ENCODE measurements at regions not wholly inside any gene's neighbourhood (a gene's known extent, or its start where the extent isn't known, plus 50 kb on each side); places are given as distances from the start of the nearest gene placed in this dataset.

DNA sequence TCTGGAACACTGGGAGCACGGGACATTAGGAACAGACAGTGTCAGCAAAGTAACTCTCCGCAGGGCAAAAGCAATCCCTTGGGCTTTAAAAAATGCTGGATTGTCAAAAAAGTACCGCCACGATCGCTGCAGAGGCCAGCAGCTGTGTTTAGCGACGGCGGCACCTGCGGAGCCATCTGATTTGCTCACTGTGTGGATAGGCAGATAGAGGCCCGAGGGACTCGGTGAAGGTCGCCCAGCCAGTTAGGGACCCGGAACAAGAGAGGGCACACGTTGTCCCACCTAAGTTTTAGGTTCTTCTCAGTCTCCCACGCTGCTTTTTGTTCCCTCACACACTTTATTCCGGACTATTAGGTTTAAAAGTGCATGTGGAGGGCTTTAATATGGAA is 238.3 kb downstream of the TEX29 start:
- DNase-seq (ENCODE audit: low read depth): no peak

DNA sequence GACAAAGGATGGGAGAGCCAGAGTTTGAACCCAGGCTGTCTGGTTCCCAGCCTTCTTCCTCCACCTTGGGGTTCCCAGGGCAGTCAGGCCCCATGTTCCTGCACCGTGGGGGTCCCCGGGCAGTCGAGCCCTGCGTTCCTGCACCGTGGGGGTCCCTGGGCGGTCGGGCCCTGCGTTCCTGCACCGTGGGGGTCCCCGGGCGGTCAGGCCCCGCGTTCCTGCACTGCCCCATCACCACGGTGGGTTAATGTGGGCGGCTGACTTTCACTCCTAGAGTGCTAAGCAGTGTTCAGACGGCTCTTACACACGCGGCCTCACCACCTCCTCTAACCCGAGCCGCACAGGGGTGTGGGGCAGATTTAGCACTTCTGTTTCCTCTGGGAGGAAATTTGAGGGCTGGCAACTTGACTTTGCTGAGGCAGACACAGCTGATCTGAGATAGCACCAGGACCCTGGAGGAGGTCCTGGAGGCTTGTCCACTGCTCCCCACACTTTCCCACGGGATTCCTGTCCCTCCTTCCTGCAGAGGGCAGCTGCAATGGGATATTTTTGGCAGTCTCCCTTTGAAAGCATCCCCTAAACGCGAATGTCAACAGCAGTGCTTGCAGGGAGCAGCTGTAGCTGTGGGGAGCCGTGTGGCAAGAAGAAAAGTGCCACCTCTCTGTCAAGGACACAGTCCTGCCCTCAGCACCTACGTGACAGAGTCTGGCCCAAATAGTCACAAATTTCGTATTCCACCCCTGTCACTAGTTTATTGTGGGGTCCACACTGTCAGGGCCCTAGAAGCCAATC is 239.4 kb downstream of the TEX29 start:
- DNase-seq (ENCODE audit: low read depth): no peak

DNA sequence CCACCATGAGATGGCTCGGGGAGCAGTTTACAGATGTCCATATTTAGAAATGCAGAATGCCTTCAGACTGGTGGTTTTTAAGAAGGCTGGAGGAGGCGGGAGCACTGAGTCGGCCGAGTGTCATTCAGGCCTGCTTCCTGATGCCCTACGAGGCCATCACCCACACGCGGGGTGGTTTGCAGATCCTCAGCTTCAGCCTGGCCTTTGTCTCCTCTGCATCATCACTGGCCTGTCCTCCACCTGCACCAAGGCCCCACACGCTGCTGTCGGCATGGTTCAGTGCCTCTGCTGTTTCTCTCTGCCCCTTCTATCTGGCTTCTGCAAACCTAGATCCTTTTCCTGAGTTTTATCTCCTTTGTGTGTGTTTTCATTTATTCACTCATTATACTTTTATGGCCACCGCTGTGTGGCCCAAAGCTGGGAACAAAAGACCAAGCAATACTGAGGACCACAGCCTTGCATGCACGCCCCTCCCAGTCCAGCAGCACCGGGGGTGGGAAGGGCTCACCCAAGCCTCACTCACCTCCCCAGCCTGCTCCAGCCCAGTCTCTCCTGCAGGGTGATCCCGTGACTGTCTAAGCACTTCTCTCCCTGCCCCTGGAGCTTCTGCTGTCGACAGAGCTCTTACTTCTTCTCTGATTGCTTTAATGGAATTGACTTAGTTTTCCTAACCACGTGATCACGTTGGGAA is 240.8 kb downstream of the TEX29 start:
- no peak for DNase-seq (ENCODE audit: low read depth)

DNA sequence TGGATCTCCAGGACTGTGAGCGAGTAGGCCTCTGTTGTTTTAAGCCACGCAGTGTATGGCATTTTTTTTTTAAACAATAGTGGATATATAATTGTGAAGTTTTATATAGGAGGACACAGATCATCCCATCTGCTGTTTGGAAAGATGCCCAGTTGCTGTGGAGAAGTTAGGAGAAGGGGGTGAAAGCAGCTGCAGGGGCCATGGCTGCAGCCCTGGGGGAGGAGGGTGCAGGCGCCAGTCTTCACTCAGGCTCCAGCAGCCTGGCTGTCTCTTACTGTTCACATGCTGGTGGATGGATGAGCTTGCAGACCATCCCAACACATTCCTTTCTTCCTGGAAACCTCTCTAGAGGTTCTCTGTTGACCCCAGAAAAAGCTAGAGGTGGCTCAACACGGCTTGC is 242.3 kb downstream of the TEX29 start:
- no peak for DNase-seq (ENCODE audit: low read depth)

DNA sequence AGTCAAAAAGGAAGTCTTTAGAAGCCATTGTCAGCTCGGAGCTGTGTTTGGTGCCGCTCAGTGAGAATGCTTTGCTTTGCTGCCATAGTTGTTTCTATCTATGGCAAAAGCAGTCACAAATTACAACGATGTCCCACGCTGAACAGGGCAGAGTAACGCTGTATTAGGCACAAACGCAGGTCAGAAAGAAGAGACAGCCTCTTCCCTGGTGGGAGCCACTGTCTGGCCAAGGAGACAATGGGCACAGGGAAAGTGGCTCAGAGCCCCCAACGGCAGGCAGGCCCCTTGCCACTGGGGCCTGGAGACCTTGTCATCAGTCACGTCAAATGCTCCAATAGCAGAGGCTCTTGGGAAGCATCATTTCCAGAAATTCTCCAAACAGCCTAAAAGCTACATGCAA is 244.2 kb downstream of the TEX29 start:
- DNase-seq (ENCODE audit: low read depth): no peak

DNA sequence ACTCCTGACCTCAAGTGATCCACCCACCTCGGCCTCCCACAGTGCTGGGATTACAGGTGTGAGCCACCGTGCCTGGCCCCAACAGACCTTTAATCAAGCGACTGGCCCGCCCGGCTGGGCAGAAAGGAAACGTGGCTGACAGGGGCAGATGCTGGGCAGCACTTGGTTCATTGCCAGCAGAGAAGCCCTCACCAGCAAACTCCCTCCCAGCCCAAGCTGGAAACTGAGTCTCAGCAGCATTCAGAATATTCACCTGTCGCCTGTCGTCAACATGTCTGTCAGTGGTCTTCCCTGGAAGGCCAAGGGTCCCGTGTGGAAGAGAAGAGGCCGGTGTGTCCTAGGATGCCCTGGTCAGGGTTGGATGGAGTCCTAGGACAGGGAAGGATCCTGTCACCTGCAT is 245.0 kb downstream of the TEX29 start:
- no peak for DNase-seq (ENCODE audit: low read depth)

DNA sequence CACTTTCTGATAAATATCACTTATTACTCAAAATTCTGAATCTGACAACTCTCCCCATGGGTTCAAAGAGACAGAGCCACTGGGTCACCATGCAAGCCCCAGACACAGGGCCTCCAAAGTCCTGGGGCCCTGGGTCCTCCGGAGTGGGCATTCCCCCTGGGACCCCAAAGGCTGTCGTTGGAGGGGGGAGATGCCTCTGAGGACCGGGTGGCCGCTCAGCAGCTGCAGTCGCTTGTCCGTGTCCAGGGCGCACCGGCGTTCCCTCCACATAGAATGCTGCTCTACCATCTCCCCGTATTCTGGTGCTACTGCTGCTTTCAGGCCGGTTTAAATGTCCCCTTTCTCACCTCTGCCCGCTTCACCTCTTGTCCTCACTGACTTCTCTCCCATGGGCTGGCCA is 246.1 kb downstream of the TEX29 start:
- DNase-seq (ENCODE audit: low read depth): no peak

DNA sequence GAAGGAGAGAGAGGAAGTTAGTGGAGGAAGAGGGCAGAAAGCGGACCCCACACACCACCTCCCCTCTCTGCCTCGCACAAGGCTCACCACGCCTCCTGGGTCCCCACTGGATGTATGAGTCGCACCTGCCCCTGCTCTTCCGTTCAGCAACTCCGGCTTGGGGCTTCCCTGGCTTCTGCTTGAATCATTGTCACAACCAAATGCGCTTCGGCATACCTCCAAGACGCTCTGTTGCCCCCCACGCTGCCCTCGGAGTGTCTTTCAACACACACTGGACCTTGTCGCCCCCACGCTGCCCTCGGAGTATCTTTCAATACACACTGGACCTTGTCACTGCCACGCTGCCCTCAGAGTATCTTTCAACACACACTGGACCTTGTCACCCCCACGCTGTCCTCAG is 247.2 kb downstream of the TEX29 start:
- no peak for DNase-seq (ENCODE audit: low read depth)

DNA sequence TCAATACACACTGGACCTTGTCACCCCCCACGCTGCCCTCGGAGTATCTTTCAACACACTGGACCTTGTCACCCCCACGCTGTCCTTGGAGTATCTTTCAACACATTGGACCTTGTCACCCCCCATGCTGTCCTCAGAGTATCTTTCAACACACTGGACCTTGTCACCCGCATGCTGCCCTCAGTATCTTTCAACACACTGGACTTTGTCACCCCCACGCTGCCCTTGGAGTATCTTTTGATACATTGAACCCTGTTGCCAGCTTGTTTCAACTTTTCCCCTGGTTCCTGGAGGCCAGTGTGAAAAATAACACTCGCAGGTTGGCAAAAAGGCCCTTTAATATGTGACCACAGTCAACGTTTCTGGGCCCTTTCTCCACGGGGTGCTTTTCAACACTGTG is 247.8 kb downstream of the TEX29 start:
- no peak for DNase-seq (ENCODE audit: low read depth)

DNA sequence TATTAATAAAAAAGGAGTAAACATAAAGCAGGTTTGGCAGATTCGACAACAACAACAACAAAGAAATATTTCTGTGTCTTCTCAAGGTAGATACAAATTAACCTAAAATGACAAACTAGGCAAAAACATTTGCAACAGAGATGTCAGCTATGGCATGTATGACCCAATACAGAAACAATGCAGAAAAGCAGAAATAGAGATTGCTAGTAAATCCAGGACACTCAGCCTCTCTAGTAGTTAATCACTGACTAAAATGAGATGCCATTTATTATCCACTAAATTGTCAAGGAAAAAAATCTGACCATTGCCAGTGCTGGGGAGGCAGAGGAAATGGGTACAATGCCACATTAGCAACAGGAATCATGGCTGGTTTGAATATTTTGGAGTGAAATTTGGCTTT is 250.5 kb downstream of the TEX29 start:
- no peak for DNase-seq (ENCODE audit: low read depth)

DNA sequence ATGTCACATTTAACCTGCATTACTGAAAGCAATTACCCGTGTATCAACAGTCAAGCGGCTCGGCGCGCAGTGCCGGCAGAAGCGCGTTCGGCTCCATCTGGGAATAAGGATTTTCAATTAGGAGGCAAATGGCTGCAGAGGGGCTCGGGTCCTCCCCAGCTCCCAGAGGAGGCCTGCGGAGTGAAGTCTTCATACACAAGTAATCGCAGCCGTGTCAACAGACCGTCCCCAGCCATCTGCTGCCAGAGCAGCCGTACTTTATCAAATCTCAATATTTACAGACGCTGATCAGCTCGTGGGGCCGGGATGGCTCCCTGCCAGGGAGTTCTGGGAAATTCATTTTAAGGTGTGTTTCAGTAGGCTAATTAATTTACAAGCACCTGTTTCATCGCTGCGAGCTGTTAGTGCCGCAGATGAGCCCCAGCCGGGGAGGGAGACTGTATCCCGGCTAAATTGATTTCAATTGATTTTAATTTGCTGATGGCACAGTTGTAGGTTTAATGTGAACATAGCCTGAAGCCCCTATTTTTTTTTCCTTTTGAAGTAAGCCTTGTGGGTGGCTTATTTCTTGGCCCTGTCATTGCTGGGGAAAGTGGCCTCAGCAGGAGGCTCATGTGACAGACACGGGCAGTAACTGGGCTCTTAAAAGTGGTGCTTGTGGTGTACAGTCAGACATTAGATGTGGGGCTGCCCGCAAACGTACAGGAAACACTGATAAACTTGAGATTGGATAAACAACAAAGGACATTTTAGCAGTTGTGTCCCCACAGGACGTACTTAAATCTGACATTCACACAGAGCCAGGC is 252.7 kb downstream of the TEX29 start:
- DNase-seq (ENCODE audit: low read depth): no peak

DNA sequence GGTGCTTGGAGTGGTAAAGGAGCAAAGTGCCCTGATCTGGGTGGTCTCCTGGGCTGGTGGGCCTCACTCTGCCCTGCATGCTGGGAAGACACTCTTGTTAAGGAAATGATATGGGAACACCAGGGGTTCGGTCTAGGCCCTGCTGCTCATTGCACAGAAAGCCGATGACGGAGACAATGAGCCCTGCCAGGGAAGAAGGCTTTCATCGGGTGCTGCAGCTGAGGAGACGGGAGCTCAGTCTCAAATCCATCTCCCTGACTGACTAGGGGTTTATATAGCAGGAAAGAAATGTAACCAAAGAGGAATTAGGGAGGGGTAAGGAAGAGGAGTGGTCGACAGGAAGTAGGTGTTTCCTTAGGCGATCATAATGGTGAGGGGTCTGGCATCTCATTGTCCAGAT is 253.4 kb downstream of the TEX29 start:
- no peak for DNase-seq (ENCODE audit: low read depth)

DNA sequence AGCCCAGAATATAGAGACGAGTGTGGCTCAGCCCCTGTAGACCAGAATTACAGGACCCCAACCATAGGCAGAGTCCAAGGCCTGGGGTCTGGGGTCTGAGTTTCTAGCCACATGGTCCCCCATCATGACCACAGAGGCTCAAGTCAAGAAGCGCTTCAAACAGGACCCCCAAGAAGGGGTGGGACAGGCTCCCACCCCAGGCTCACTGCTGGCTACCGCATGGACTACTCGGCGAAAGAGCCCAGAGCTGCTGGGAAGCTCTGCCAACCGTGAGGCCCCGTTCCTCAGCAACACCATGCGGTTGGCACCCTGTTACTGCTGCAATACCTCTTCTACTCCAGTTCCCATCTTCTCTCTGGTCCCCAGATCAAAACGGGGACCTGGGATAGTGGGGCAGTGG is 254.8 kb downstream of the TEX29 start:
- no peak for DNase-seq (ENCODE audit: low read depth)

DNA sequence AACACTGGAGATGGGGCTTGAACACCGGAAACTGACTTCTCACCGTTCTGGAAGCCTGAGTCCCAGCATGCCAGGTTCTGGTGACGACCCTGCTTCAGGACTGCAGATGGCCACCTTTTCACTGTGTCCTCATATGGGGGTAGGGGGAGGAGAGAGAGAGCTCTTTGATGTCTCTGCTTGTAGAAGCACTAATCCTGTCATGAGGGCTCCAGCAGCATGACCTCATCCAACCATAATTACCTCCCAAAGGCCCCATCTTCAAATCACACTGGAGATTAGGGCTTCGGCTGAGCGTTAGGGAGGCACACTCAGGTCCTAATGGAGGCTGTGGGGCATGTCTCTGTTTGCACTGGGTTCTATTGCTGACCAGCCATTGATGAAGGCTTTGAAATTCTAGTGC is 255.3 kb downstream of the TEX29 start:
- DNase-seq (ENCODE audit: low read depth): no peak

DNA sequence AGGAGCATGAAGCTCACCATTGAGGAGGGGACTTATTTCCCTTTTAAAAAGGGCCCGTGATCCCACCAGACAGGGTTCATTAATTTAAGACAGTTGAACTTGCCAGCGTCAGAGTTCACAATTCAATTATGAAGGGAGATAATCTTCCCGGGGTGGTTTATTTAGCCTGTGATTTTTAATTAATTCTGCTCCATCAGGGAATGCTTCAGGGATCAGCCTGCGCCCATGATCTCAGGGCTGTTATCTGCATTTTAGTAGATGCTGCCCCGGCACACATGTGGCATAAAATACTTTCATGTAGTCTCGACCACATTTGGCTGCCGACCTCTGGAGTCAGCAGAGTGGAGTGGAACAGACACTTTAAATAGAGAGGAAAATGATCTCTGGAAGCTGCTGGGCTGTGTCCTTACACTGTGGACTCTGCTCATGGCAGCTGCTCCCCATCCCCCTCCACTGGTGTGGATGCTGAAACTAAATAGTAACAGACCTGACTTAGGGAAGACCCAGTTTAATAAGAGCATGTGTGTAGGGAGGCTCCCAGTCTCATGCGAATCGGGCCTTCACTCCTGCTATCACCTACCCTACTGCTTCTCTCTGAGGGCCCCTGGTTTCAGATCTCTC is 256.9 kb downstream of the TEX29 start:
- no peak for DNase-seq (ENCODE audit: low read depth)

DNA sequence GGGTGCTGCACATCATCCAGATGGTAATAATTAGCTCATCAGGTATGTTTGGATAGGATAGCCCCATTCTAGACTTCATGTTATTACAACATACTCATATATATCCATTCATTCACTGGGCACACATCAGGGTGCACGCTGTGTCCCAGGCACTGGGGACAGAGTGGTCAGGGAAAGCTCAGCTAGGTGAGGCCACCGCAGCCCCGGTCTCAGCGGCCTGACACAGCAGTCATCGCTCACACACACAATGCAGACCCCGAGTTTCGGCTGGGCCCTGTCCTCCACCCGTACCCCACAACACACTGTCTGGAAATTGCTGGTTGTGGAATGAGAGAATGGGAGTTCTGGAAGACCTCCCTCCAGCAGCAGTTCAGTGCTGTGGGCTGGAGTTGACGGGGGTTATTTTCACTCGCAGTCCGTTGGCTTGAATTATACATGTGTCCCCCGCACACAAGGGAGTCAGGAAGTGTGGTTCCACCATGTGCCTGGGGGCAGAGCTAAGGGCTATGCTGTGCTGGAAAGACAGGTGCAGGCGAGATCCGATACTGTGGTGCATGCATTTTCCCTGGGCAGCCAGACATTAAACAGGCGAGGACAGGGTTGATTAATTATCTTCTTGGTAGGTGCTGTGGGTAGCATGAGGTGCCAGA is 257.6 kb downstream of the TEX29 start:
- no peak for DNase-seq (ENCODE audit: low read depth)

DNA sequence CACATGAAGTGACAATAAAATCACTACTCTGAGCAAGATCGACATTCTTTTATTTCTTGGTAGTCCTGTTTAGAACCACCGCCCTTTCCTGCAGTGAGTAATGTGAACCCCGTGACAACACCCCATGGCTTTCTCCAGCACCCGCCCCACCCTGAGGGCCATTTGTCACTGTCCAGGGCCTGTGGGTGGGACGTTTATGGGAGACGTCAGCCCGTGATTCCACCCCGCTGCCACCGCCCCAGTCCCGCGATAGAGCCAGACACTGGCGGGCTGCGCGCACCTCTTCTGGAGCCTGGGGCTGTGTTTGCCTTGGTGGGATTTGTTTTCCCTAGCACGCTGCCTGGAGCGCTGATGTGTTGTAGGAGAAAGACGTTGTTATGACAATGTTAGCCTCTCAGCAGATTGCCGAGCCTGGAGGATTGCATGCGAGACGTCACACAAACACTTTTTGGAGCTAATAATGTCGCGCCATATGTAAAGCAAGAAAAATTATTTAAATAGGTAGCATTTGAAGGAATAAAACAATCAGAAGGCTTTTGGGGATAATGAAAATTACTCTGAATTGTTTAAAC is 263.7 kb downstream of the TEX29 start:
- no peak for DNase-seq (ENCODE audit: low read depth)

DNA sequence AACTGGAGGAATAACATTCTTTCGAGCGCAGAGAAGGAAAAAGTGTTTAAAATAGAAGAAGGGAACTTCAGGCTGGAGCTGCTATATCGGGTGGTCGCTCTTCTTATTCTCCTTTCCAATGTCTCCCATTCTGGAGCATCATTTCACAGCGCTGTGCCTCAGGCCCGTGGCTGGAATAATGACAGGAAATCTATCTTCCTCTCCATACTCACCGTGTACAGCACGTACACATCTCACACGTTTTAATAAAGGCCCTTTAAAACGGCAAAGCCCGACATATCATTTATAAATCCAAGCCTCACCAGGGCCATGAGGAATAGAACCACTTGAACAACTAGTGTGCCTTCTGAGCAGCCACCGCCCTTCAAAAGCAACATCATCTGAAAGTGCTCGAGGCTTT is 264.4 kb downstream of the TEX29 start:
- DNase-seq (ENCODE audit: low read depth): no peak

DNA sequence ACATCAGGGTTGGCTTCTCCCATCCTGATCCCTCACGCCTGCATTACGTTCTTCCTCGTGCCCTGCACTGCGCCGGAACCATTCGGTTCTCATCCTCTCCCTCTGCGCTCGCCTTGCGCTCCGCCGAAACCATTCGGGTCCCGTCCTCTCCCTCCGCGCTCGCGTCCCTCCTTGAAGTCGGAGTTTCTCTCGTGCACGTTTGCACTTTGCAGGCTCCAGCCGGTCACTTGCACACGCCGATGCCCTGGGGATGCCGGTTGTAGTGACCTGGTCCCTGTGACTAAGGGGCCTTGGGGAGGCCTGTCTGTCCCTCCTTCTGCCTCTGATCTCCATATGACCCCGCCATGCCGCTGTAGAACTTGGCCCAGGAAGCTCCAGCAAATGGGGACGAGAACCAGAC is 265.8 kb downstream of the TEX29 start:
- DNase-seq (ENCODE audit: low read depth): no peak

DNA sequence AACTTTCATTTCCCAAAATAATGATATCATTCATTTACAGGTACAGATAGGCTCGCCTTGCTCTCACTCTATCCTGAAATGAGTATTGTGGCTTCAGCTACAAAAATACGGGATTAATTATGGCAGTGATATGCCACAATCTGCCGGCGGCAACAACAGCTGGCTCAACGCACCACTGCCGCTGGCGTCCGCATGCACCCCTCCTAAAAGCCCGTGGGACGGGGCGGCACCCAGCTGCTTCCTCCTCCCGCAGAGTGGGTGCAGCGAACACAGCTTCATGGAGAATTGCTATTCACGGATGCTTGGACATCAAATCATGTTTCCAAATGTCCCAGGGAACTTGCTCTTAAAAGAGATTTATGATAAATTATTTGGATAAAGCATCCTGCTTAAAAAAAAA is 266.8 kb downstream of the TEX29 start:
- no peak for DNase-seq (ENCODE audit: low read depth)

DNA sequence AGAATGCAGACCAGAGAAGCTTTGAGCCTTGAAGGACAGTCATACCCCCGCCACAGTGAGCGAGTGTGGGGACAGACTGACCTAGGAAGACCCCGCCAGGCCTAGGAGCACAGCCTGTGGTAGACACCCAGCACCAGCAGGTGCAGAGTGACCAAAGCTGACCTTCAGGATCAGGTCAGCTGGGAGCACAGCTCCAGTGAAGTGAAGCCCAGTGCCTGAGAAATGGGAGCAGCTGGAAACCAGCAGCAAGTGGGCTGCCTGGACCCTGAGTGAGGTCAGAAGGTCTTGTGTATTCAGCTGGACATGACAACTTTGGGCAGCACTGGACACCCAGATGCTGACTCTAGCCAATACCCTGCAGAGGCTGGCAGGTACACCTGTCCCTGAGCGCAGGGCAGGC is 268.9 kb downstream of the TEX29 start:
- DNase-seq (ENCODE audit: low read depth): no peak

DNA sequence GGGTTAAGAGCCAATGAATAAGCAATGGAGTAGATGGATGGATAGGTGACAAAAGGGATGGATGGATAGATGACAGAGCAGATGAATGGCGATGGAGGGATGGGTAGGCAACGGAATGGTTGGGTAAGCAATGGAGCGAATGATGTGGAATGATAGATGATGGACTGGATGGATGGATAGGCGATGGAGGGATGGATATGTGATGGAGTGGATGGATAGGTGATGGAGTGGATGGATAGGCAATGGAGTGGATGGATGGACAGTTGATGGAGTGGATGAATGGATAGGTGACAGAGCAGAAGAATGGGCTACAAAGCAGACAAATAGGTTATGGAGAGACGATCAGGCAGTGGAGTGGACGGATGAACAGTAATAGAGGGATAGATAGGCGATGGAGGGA is 269.6 kb downstream of the TEX29 start:
- DNase-seq (ENCODE audit: low read depth): no peak
